Neural progenitor cell (in vitro differentiated cells): ENCODE measurements at regions not wholly inside any gene's neighbourhood (a gene's known extent, or its start where the extent isn't known, plus 50 kb on each side); places are given as distances from the start of the nearest gene placed in this dataset.

Experiments used
- DNase-seq: peaks from one replicate; pipeline ENCODE4 v3.0.0-alpha.2; 2016; ENCODE audit warnings: low spot score
- H2AFZ ChIP-seq: fragments of 200-600 bp; sonication (generic); replicated peaks from 2 replicates; pipeline ENCODE4 v1.6.1; 2016; ENCODE audit warnings: antibody characterized with exemption
- H3F3A ChIP-seq: fragments of 200-600 bp; sonication (generic); 2 replicates; pipeline ENCODE4 v1.6.1; 2016; ENCODE audit warnings: antibody characterized with exemption, low read depth
- H3K27ac ChIP-seq: fragments of 200-600 bp; sonication (generic); 2 replicates; pipeline ENCODE4 v1.5.1; 2016; ENCODE audit warnings: mild to moderate bottlenecking
- H3K27me3 ChIP-seq: fragments of 200-600 bp; sonication (generic); 2 replicates; pipeline ENCODE4 v1.6.1; 2016; ENCODE audit warnings: mild to moderate bottlenecking, moderate library complexity
- H3K36me3 ChIP-seq: fragments of 200-600 bp; sonication (generic); 2 replicates; pipeline ENCODE4 v1.5.1; 2016
- H3K4me1 ChIP-seq: fragments of 200-600 bp; sonication (generic); 2 replicates; pipeline ENCODE4 v1.6.1; 2016; ENCODE audit warnings: mixed run types
- H3K4me2 ChIP-seq: fragments of 200-600 bp; sonication (generic); 2 replicates; pipeline ENCODE4 v1.6.1; 2016
- H3K4me3 ChIP-seq: fragments of 200-600 bp; sonication (generic); 2 replicates; pipeline ENCODE4 v1.5.1; 2016
- H3K79me2 ChIP-seq: fragments of 200-600 bp; sonication (generic); 2 replicates; pipeline ENCODE4 v1.6.1; 2016; ENCODE audit warnings: low read depth
- H3K9ac ChIP-seq: fragments of 200-600 bp; sonication (generic); 2 replicates; pipeline ENCODE4 v1.6.1; 2016
- H3K9me3 ChIP-seq: fragments of 200-600 bp; sonication (generic); 2 replicates; pipeline ENCODE4 v1.5.1; 2016; ENCODE audit warnings: low read depth
- H4K20me1 ChIP-seq: fragments of 200-600 bp; sonication (generic); 2 replicates; pipeline ENCODE4 v1.6.1; 2016; ENCODE audit warnings: low read depth
- H3K27ac Mint-ChIP-seq: 3 replicates; pipeline ENCODE4 v1.8.0; 2021; ENCODE audit warnings: mixed read lengths
- H3K27me3 Mint-ChIP-seq: 2 replicates; pipeline ENCODE4 v1.8.0; 2022; ENCODE audit warnings: low read depth, mild to moderate bottlenecking, inconsistent platforms, moderate library complexity, mixed read lengths; ENCODE audit not compliant: insufficient read depth
- H3K36me3 Mint-ChIP-seq: 3 replicates; pipeline ENCODE4 v1.8.0; 2021; ENCODE audit warnings: mixed read lengths
- H3K4me1 Mint-ChIP-seq: 3 replicates; pipeline ENCODE4 v1.8.0; 2021; ENCODE audit warnings: mixed read lengths
- H3K4me3 Mint-ChIP-seq: 3 replicates; pipeline ENCODE4 v1.8.0; 2021; ENCODE audit warnings: mild to moderate bottlenecking, moderate library complexity, mixed read lengths
- H3K9me3 Mint-ChIP-seq: 3 replicates; pipeline ENCODE4 v1.8.0; 2020; ENCODE audit warnings: mixed read lengths
- CTCF ChIP-seq: fragments of 200-600 bp; sonication (generic); IDR thresholded peaks from 2 replicates; pipeline ENCODE4 v1.5.1; 2017; ENCODE audit warnings: antibody characterized with exemption, mild to moderate bottlenecking
- EZH2 ChIP-seq: fragments of 200-600 bp; sonication (generic); IDR thresholded peaks from 2 replicates; pipeline ENCODE4 v1.6.1; 2017; ENCODE audit warnings: antibody characterized with exemption, mild to moderate bottlenecking, moderate library complexity
- EZH2phosphoT487 ChIP-seq: fragments of 200-600 bp; sonication (generic); IDR thresholded peaks from 2 replicates; pipeline ENCODE4 v1.6.1; 2017; ENCODE audit warnings: antibody characterized with exemption

- H3K9me3 Mint-ChIP-seq = no peaks in the 10 kb centered on the region
- DNase-seq = no peak
- H3K27me3 Mint-ChIP-seq = no peaks in the 10 kb centered on the region
- Histone ChIP-seq H3K27ac (no peak overlapping the region), H3K36me3 (no peaks in the 10 kb centered on the region), H3K4me3 (no peak overlapping the region), H3K4me1 (no peaks in the 10 kb centered on the region), H3K27me3 (no peaks in the 10 kb centered on the region), H3F3A (no peaks in the 10 kb centered on the region), H3K9ac (no peak overlapping the region), H3K79me2 (no peaks in the 10 kb centered on the region), H4K20me1 (no peaks in the 10 kb centered on the region), H2AFZ (no peak overlapping the region), H3K4me2 (no peak overlapping the region), H3K9me3 (no peaks in the 10 kb centered on the region)
- H3K36me3 Mint-ChIP-seq = no peaks in the 10 kb centered on the region
- H3K27ac Mint-ChIP-seq = no peak overlapping the region
- no peaks in the 10 kb centered on the region for H3K4me1 Mint-ChIP-seq
- H3K4me3 Mint-ChIP-seq = no peak overlapping the region
- no peak for TF ChIP-seq CTCF
- TF ChIP-seq EZH2 = no peak
- no peak for TF ChIP-seq EZH2phosphoT487
Observed at GRCh38 chr5:45779874-45780671, 83.9 kb upstream of the HCN1 start.

GRCh38 chr5:45774528-45774927 lies 78.3 kb upstream of the HCN1 start:
- H3K27me3 Mint-ChIP-seq = no peaks in the 10 kb centered on the region
- H3K27ac Mint-ChIP-seq = no peak overlapping the region
- H3K79me2 ChIP-seq = no peaks in the 10 kb centered on the region
- no peak overlapping the region for H3K4me2 ChIP-seq
- H3K9me3 Mint-ChIP-seq = no peaks in the 10 kb centered on the region
- no peaks in the 10 kb centered on the region for H4K20me1 ChIP-seq
- no peaks in the 10 kb centered on the region for H3K4me1 Mint-ChIP-seq
- no peak overlapping the region for H3K9ac ChIP-seq
- H3K4me3 ChIP-seq = no peak overlapping the region
- no peak overlapping the region for H3K4me3 Mint-ChIP-seq
- H3K36me3 ChIP-seq = no peaks in the 10 kb centered on the region
- no peaks in the 10 kb centered on the region for H3K4me1 ChIP-seq
- no peaks in the 10 kb centered on the region for H3K36me3 Mint-ChIP-seq
- DNase-seq = no peak
- no peaks in the 10 kb centered on the region for H3K27me3 ChIP-seq
- no peaks in the 10 kb centered on the region for H3F3A ChIP-seq
- no peak overlapping the region for H2AFZ ChIP-seq
- H3K9me3 ChIP-seq = no peaks in the 10 kb centered on the region
- H3K27ac ChIP-seq = no peak overlapping the region
- no peak for TF ChIP-seq EZH2phosphoT487
- TF ChIP-seq CTCF = peak; percentile 49
- no peak for TF ChIP-seq EZH2

- Mint-ChIP-seq H3K4me3 (no peak overlapping the region), H3K9me3 (no peaks in the 10 kb centered on the region), H3K4me1 (no peaks in the 10 kb centered on the region), H3K27ac (no peak overlapping the region), H3K27me3 (no peaks in the 10 kb centered on the region), H3K36me3 (no peaks in the 10 kb centered on the region)
- no peaks in the 10 kb centered on the region for H4K20me1 ChIP-seq
- no peak for DNase-seq
- H3F3A ChIP-seq = no peaks in the 10 kb centered on the region
- no peak overlapping the region for H3K4me2 ChIP-seq
- no peak overlapping the region for H3K9ac ChIP-seq
- H3K36me3 ChIP-seq = no peaks in the 10 kb centered on the region
- H3K9me3 ChIP-seq = no peaks in the 10 kb centered on the region
- H3K27ac ChIP-seq = no peak overlapping the region
- no peak overlapping the region for H3K4me3 ChIP-seq
- TF ChIP-seq CTCF = no peak
- no peak for TF ChIP-seq EZH2phosphoT487
- no peak for TF ChIP-seq EZH2
- H3K79me2 ChIP-seq = no peaks in the 10 kb centered on the region
- no peaks in the 10 kb centered on the region for H3K27me3 ChIP-seq
- no peak overlapping the region for H2AFZ ChIP-seq
- no peaks in the 10 kb centered on the region for H3K4me1 ChIP-seq
Observed at GRCh38 chr5:45772402-45772801, 76.2 kb upstream of the HCN1 start.
